ENCODE measurements at regions not wholly inside any gene's neighbourhood (a gene's known extent, or its start where the extent isn't known, plus 50 kb on each side); places are given as distances from the start of the nearest gene placed in this dataset.
A peak's percentile ranks its signal among the peaks of the same experiment; 100 is the strongest.

DNA sequence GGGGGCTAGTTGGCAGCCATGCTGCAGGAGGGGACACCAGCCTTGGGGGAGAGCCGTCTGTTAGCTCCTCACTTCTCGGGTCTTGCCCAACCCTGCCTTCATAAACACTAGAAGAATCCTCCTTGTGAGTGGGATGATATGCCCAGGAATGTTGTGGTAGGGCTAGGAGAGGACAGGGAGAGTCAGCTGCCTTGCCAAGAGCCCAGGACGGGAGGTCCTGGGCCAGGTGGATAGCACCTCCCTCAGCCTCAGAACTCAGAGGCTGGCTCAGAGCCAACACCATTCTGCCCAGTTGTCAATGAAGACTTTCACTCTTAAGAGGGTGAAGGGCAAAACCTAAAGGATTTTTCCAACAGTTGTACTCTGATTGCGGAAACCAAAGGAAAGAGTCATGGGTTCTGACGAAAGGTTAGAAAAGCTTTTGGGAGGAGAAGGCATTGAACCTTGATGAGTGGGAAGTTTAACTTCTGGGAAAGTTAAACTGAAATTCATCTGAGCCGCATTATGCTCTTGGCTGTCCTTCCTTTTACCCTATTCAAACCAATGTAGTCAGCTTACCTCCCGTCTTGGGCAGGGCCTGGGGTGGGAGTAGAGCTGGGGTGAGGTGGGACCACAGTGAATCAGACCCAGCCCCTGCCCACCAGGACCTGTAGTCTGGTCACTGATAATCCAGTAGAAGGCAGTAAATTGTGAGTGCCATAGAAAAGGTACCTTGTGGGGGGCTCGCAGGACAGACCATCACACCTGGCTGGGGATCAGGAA, 81.9 kb downstream of the FAM43A start:
- TF ChIP-seq, protein P1, sequence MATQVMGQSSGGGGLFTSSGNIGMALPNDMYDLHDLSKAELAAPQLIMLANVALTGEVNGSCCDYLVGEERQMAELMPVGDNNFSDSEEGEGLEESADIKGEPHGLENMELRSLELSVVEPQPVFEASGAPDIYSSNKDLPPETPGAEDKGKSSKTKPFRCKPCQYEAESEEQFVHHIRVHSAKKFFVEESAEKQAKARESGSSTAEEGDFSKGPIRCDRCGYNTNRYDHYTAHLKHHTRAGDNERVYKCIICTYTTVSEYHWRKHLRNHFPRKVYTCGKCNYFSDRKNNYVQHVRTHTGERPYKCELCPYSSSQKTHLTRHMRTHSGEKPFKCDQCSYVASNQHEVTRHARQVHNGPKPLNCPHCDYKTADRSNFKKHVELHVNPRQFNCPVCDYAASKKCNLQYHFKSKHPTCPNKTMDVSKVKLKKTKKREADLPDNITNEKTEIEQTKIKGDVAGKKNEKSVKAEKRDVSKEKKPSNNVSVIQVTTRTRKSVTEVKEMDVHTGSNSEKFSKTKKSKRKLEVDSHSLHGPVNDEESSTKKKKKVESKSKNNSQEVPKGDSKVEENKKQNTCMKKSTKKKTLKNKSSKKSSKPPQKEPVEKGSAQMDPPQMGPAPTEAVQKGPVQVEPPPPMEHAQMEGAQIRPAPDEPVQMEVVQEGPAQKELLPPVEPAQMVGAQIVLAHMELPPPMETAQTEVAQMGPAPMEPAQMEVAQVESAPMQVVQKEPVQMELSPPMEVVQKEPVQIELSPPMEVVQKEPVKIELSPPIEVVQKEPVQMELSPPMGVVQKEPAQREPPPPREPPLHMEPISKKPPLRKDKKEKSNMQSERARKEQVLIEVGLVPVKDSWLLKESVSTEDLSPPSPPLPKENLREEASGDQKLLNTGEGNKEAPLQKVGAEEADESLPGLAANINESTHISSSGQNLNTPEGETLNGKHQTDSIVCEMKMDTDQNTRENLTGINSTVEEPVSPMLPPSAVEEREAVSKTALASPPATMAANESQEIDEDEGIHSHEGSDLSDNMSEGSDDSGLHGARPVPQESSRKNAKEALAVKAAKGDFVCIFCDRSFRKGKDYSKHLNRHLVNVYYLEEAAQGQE (IDR thresholded peaks at IDR 0.05; ENCODE audit: insufficient read depth in 1 of 2, low read depth in 2 of 2, low read length in 2 of 2): no peak
- TF ChIP-seq POLR2AphosphoS5 (IDR thresholded peaks at IDR 0.05; ENCODE audit: low read depth, low read length): no peak

- TF ChIP-seq SIN3A (IDR thresholded peaks at IDR 0.05; ENCODE audit: borderline replicate concordance, insufficient read depth, low read length) (no peak), FOXP2 (optimal IDR thresholded peaks at IDR 0.05; ENCODE audit: borderline replicate concordance, extremely low read depth, extremely low read length, insufficient read depth) (no peak), TAF1 (IDR thresholded peaks at IDR 0.05; ENCODE audit: borderline replicate concordance, insufficient read depth, low read length) (no peak), POLR2AphosphoS5 (IDR thresholded peaks at IDR 0.05; ENCODE audit: low read depth, low read length) (no peak)
- TF ChIP-seq, protein P1 (IDR thresholded peaks at IDR 0.05; ENCODE audit: insufficient read depth in 1 of 2, low read depth in 2 of 2, low read length in 2 of 2): no peak
Observed at GRCh38 chr3:194768586-194768985, 82.9 kb downstream of the FAM43A start.

- TF ChIP-seq TAF1 (IDR thresholded peaks at IDR 0.05; ENCODE audit: borderline replicate concordance, insufficient read depth, low read length): peak; percentile 66; the same call in 1 of the 2 replicates
- TF ChIP-seq, protein P1 (IDR thresholded peaks at IDR 0.05; ENCODE audit: insufficient read depth in 1 of 2, low read depth in 2 of 2, low read length in 2 of 2): 0 out of 4 replicates have a peak, but pooled peaks of 1 of the 2 experiments have one; percentile 30
- TF ChIP-seq SIN3A (IDR thresholded peaks at IDR 0.05; ENCODE audit: borderline replicate concordance, insufficient read depth, low read length): no peak
- peak; percentile 77; the same call in 1 of the 2 replicates for TF ChIP-seq POLR2AphosphoS5 (IDR thresholded peaks at IDR 0.05; ENCODE audit: low read depth, low read length)
Observed at GRCh38 chr3:194769020-194769643, 83.4 kb downstream of the FAM43A start.

DNA sequence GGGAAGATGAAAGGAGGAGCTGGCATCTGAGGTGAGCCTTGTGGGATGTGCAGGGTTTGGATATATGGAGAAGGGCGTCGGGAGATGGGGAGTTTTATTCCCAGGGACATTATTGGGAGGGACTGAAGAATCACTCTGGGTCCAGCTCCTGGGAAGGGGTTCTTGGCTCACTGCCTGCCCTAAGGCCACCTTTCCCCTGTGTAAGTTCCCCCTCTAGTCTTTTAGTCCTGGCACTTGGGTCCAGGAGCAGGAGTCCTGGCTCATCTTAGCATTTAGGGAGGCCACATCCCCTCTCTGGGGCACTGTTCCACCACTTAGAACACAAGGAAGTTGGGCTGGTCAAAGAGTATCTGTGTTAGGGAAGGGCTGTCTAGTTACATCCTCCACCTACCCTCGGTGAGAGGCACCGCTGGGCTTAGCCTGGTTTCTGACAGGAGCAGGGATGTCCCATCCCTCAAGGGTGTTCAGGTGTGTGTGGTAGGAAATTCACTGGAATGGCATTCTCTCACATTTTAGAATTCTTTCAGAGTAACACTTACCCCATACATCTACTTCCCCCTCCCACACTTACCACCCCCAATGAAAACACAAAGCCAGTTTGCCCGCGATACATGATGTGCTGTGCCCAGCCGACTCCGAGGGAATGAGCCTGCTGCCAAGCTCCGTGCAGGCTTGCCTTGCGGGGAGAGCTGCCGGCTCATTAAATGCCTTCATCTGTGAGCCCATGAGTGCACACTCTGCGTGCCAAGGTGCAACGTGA, 86.7 kb downstream of the FAM43A start:
- TF ChIP-seq, protein P1 (IDR thresholded peaks at IDR 0.05; ENCODE audit: insufficient read depth in 1 of 2, low read depth in 2 of 2, low read length in 2 of 2): no peak
- no peak for TF ChIP-seq POLR2AphosphoS5 (IDR thresholded peaks at IDR 0.05; ENCODE audit: low read depth, low read length)
- TF ChIP-seq TAF1 (IDR thresholded peaks at IDR 0.05; ENCODE audit: borderline replicate concordance, insufficient read depth, low read length): no peak
- TF ChIP-seq SIN3A (IDR thresholded peaks at IDR 0.05; ENCODE audit: borderline replicate concordance, insufficient read depth, low read length): no peak
- no peak for TF ChIP-seq FOXP2 (optimal IDR thresholded peaks at IDR 0.05; ENCODE audit: borderline replicate concordance, extremely low read depth, extremely low read length, insufficient read depth)

Measured in PFSK-1 (cell line).